ENCODE measurements at regions not wholly inside any gene's neighbourhood (a gene's known extent, or its start where the extent isn't known, plus 50 kb on each side); places are given as distances from the start of the nearest gene placed in this dataset.

DNA sequence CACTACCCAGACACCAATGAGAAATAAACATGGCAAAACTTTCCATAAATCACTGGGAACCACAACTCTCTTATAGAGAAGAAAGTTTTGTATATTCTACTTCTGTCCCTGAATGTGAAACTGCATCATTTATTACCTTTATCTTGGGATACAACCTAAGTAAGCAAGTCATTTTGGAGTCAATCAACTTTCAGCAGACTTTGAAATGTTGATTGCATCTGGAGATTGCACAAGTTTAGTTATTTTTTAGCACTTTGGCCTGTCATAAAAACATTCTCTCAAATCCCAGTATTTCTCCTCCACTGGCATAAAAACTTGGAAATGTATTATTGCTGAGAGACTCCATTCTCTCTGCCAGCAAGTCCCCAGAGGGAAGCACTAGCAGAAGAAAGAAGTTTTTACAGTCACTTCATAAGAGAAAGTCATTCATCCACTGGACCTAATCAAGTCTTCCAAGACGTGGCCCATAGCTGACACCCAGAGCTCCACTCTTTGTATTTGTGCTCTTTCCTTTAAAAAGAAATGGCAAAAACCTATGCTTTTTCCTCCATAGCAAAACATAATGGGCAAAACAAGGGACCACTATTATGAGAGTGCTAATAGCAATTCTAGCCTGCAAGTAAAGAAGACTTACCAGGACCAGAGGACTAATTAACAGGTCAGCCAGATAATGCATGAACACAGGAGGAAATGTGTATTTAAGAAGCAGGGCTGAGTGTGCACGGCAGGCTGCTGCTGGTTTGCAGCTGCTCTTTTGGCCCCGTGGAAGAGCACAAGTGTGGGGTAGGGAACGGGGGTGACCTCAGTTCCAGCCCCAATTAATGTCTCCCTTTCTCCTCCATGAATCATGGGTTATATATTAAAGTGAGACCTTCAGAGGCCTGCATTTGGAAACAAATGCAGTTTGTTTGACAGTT lies 171.5 kb downstream of the INO80D start:
- Histone ChIP-seq H3K27ac (ENCODE audit: low read depth, low read length) (no peak overlapping the region), H3K4me3 (ENCODE audit: low read depth, low read length) (no peak overlapping the region), H3K4me1 (ENCODE audit: control insufficient read depth, insufficient read depth, low read length) (no peaks in the 10 kb centered on the region), H3K9ac (ENCODE audit: low read depth, low read length) (no peak overlapping the region), H3K9me3 (ENCODE audit: control insufficient read depth, insufficient read depth, low read length) (no peaks in the 10 kb centered on the region), H3K27me3 (ENCODE audit: control insufficient read depth, insufficient read depth, low read length) (no peaks in the 10 kb centered on the region), H3K36me3 (ENCODE audit: control insufficient read depth, insufficient read depth, low read length) (no peaks in the 10 kb centered on the region)

DNA sequence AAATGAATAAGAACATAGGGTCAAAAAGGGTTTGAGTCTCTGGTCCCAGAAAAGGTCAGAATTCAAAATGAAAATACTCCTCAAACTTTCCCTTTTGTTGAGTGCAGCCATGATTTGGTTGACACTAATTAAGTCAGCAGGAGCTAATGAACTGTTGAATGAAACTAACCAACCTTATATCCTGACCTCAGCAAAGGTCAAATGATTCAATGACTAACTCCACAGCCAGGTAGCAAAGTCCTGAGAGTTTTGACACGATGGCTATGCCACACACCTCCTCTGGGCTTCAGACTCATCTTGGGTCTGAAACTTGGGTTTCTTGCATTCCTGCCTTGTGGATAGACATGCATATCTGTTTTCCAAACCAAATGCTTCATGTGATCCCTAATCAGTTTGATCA lies 172.3 kb downstream of the INO80D start:
- Histone ChIP-seq H3K4me1 (ENCODE audit: control insufficient read depth, insufficient read depth, low read length) (no peaks in the 10 kb centered on the region), H3K27me3 (ENCODE audit: control insufficient read depth, insufficient read depth, low read length) (no peaks in the 10 kb centered on the region), H3K4me3 (ENCODE audit: low read depth, low read length) (no peak overlapping the region), H3K9ac (ENCODE audit: low read depth, low read length) (no peak overlapping the region), H3K9me3 (ENCODE audit: control insufficient read depth, insufficient read depth, low read length) (no peaks in the 10 kb centered on the region), H3K36me3 (ENCODE audit: control insufficient read depth, insufficient read depth, low read length) (no peaks in the 10 kb centered on the region), H3K27ac (ENCODE audit: low read depth, low read length) (no peak overlapping the region)

DNA sequence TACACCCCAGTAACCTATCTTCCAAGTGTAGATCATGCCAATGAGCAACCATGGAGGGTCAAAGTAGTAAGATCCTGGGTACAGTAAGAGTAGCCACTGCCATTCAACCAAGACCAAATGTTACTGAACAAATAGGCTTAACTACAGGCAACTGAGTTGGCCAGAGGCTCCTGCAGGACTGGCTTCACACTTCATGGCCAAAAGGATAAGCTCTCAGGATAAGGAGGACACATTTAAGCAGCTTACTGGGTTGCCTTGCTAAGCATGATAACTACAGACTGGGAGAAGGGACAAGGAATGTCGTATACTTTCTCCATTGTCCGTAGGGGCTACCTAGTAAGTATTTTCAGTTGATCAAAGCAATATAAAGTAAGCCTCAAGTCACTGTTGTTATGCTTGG lies 174.7 kb downstream of the INO80D start:
- Histone ChIP-seq H3K36me3 (ENCODE audit: control insufficient read depth, insufficient read depth, low read length) (no peaks in the 10 kb centered on the region), H3K4me1 (ENCODE audit: control insufficient read depth, insufficient read depth, low read length) (no peaks in the 10 kb centered on the region), H3K27me3 (ENCODE audit: control insufficient read depth, insufficient read depth, low read length) (no peaks in the 10 kb centered on the region), H3K4me3 (ENCODE audit: low read depth, low read length) (no peak overlapping the region), H3K27ac (ENCODE audit: low read depth, low read length) (no peak overlapping the region), H3K9ac (ENCODE audit: low read depth, low read length) (no peak overlapping the region), H3K9me3 (ENCODE audit: control insufficient read depth, insufficient read depth, low read length) (no peaks in the 10 kb centered on the region)

DNA sequence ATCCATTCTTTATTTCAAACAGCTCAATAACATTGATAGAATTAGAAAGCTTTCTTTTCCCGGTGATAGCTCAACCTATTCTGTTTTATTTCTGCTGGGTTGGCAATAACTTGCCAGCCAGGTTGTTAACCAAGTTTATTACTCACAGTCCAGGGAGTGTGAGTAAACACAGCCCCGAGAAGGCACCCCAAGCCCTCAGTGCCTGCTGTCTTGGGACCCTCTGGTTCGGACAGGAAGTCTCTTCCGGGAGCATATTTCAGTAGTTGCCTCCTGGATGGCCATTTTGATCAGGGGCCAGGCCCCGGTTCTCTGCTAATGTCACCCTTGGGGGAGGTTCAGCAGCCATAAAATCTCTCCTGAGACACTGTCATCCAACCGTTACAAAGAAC lies 176.8 kb downstream of the INO80D start:
- H3K9me3 ChIP-seq (ENCODE audit: control insufficient read depth, insufficient read depth, low read length) = no peaks in the 10 kb centered on the region
- H3K36me3 ChIP-seq (ENCODE audit: control insufficient read depth, insufficient read depth, low read length) = no peaks in the 10 kb centered on the region
- H3K27ac ChIP-seq (ENCODE audit: low read depth, low read length) = no peak overlapping the region
- H3K9ac ChIP-seq (ENCODE audit: low read depth, low read length) = no peak overlapping the region
- H3K4me3 ChIP-seq (ENCODE audit: low read depth, low read length) = no peak overlapping the region
- no peaks in the 10 kb centered on the region for H3K4me1 ChIP-seq (ENCODE audit: control insufficient read depth, insufficient read depth, low read length)
- no peaks in the 10 kb centered on the region for H3K27me3 ChIP-seq (ENCODE audit: control insufficient read depth, insufficient read depth, low read length)

DNA sequence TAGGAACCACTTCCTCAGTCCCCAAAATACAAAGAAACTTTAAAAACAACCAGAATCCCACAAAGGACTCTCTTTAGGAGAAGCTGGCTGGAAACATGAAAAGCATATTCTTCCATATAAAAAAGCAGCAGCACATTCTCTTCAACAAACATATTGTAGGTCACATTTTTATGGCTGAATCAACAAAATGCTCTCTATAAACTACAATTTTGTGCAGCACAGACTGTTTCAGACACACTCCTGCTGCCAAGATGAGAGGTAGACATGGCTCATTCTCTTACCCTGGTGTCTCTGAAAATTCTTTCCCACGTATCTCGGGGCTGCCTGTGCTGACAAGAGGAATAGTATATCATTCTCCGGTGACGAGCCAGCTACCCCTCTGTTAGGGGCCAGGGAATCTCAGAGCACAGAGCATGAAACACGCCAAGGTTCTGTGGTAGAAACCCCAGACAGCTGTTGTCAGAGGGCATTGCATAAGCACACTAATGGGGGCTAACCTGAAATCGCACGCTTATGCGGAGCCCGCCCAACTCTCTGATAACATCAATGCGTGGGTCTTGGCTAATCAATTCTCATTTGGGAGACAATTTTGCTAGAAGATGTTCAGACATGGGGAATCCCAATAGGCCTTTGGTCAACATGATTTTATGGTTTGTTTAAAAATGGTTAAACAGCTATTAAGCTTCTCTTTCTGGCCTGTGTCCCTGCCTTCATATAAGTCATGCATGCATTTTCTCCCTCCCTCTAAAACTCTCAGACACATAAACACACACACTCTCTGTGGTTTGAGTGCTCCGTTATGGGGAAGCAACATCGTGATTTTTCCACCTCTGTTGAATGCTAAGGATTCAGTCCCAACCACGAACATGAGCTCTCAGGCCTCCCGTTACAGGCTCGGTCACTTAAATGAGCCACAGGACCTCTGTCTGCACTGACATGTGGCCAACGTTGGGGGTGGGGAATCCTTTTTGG lies 177.5 kb downstream of the INO80D start:
- Histone ChIP-seq H3K27me3 (ENCODE audit: control insufficient read depth, insufficient read depth, low read length) (no peaks in the 10 kb centered on the region), H3K36me3 (ENCODE audit: control insufficient read depth, insufficient read depth, low read length) (no peaks in the 10 kb centered on the region), H3K4me1 (ENCODE audit: control insufficient read depth, insufficient read depth, low read length) (no peaks in the 10 kb centered on the region), H3K4me3 (ENCODE audit: low read depth, low read length) (no peak overlapping the region), H3K9ac (ENCODE audit: low read depth, low read length) (no peak overlapping the region), H3K9me3 (ENCODE audit: control insufficient read depth, insufficient read depth, low read length) (no peaks in the 10 kb centered on the region), H3K27ac (ENCODE audit: low read depth, low read length) (no peak overlapping the region)

DNA sequence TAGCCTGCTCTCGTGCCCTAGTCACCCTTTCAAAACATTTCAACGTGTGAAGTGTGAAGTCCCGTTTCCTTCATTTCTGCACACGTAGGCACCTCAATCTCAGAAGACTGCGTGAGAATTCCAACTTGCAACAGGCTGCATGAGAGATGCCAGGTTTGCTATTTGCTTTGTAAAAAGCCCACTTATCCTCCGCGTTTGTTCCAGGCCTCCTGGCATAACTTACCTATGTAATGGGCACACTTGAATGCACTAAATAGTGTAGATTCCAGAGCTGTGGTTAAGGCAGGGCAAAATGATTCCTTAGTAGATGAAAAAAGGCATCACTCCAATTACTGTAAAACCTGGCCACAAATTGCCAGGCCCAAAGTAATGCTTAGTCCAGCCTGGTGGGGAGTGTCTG lies 179.6 kb downstream of the INO80D start:
- Histone ChIP-seq H3K9me3 (ENCODE audit: control insufficient read depth, insufficient read depth, low read length) (no peaks in the 10 kb centered on the region), H3K27me3 (ENCODE audit: control insufficient read depth, insufficient read depth, low read length) (no peaks in the 10 kb centered on the region), H3K9ac (ENCODE audit: low read depth, low read length) (no peak overlapping the region), H3K4me3 (ENCODE audit: low read depth, low read length) (no peak overlapping the region), H3K4me1 (ENCODE audit: control insufficient read depth, insufficient read depth, low read length) (no peaks in the 10 kb centered on the region), H3K36me3 (ENCODE audit: control insufficient read depth, insufficient read depth, low read length) (no peaks in the 10 kb centered on the region), H3K27ac (ENCODE audit: low read depth, low read length) (no peak overlapping the region)

DNA sequence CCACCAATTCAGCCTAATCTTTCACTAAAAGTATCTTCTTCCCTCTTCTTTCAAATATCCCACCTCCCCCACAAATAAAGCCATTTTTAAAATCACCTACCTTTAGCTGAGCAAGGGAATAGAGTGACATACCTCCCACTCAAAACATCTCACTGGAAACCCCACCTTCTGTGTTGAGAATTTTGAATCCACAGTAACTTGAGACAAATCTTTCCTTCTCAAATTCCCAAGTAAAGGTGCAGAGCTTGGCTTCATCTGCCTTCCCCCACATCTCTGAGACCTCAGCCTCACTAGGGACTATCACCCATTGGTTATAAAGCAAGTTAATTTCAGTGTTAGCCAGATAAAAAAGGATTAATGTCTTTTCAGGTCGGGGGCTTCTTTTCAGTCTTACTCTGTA lies 180.4 kb downstream of the INO80D start:
- no peak overlapping the region for H3K9ac ChIP-seq (ENCODE audit: low read depth, low read length)

DNA sequence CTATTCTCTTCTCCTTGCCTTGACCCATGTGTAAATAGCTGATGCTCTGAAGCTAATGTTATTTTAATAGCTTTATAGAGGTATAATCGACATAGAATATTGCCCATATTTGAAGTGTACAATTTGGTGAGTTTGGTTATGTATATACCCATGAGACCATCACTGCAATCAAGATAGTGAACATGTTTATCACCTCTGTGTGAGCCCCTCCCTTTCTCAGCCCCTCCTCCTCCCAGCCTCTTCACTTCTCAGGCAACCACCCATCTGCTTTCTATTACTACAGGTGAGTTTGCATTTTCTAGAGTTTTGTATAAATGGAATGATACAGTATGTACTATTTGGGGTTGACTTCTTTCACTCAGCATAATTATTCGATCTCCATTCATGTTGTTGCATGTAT lies 181.1 kb downstream of the INO80D start:
- Histone ChIP-seq H3K4me3 (ENCODE audit: low read depth, low read length) (no peak overlapping the region), H3K9me3 (ENCODE audit: control insufficient read depth, insufficient read depth, low read length) (no peaks in the 10 kb centered on the region), H3K36me3 (ENCODE audit: control insufficient read depth, insufficient read depth, low read length) (no peaks in the 10 kb centered on the region), H3K4me1 (ENCODE audit: control insufficient read depth, insufficient read depth, low read length) (no peaks in the 10 kb centered on the region), H3K27me3 (ENCODE audit: control insufficient read depth, insufficient read depth, low read length) (no peaks in the 10 kb centered on the region), H3K27ac (ENCODE audit: low read depth, low read length) (no peak overlapping the region), H3K9ac (ENCODE audit: low read depth, low read length) (no peak overlapping the region)

More for the DNA sequence above, 180.4 kb downstream of the INO80D start:
- Histone ChIP-seq H3K4me1 (ENCODE audit: control insufficient read depth, insufficient read depth, low read length) (no peaks in the 10 kb centered on the region), H3K27ac (ENCODE audit: low read depth, low read length) (no peak overlapping the region), H3K27me3 (ENCODE audit: control insufficient read depth, insufficient read depth, low read length) (no peaks in the 10 kb centered on the region), H3K4me3 (ENCODE audit: low read depth, low read length) (no peak overlapping the region), H3K36me3 (ENCODE audit: control insufficient read depth, insufficient read depth, low read length) (no peaks in the 10 kb centered on the region), H3K9me3 (ENCODE audit: control insufficient read depth, insufficient read depth, low read length) (no peaks in the 10 kb centered on the region)

DNA sequence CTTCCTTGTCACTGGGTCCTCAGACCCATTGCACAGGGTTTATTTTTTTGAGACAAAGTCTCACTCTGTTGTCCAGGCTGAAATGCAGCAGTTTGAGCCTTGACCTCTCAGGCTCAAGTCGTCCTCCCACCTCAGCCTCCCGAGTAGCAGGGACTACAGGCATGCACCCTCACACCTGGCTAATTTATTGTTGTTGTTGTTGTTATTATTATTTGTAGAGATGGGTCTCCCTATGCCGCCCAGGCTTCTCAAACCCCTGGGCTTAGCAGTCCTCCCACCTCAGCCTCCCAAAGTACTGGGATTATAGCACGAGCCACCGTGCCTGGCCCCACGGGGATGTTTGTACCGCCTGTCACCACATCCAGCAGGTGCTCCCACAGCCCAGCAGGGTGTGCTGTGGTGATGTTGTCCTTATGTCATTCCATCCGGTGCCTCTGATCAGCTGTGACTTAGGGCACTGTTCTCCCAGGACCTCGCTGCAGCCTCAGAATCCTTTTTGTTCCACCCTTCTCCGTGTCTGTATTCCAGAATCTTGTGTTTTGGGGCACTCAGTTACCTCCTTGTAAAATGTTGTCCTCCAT lies 182.3 kb downstream of the INO80D start:
- no peaks in the 10 kb centered on the region for H3K4me1 ChIP-seq (ENCODE audit: control insufficient read depth, insufficient read depth, low read length)
- H3K9ac ChIP-seq (ENCODE audit: low read depth, low read length) = no peak overlapping the region
- H3K27me3 ChIP-seq (ENCODE audit: control insufficient read depth, insufficient read depth, low read length) = no peaks in the 10 kb centered on the region
- no peak overlapping the region for H3K27ac ChIP-seq (ENCODE audit: low read depth, low read length)
- no peaks in the 10 kb centered on the region for H3K9me3 ChIP-seq (ENCODE audit: control insufficient read depth, insufficient read depth, low read length)
- H3K4me3 ChIP-seq (ENCODE audit: low read depth, low read length) = no peak overlapping the region
- H3K36me3 ChIP-seq (ENCODE audit: control insufficient read depth, insufficient read depth, low read length) = no peaks in the 10 kb centered on the region

DNA sequence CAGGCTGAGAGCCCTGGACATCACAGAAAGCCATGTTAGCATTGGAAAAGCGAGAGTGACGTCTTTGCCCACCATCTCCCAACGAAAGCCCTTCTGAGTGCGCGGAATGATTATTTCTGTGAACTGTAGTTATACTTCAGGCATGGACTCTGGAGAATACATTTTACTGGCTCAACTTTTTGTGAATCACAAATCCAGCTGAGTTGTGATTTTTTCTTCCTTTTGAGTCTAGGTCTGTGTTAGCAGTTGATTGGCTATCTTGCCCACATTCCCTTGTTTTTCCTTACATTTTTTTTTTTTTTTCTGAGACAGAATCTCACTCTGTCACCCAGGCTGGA lies 183.1 kb downstream of the INO80D start:
- no peaks in the 10 kb centered on the region for H3K4me1 ChIP-seq (ENCODE audit: control insufficient read depth, insufficient read depth, low read length)
- no peaks in the 10 kb centered on the region for H3K27me3 ChIP-seq (ENCODE audit: control insufficient read depth, insufficient read depth, low read length)
- no peaks in the 10 kb centered on the region for H3K36me3 ChIP-seq (ENCODE audit: control insufficient read depth, insufficient read depth, low read length)
- H3K4me3 ChIP-seq (ENCODE audit: low read depth, low read length) = no peak overlapping the region
- H3K9me3 ChIP-seq (ENCODE audit: control insufficient read depth, insufficient read depth, low read length) = no peaks in the 10 kb centered on the region
- H3K9ac ChIP-seq (ENCODE audit: low read depth, low read length) = no peak overlapping the region
- H3K27ac ChIP-seq (ENCODE audit: low read depth, low read length) = no peak overlapping the region
